OCI-LY7 (cell line): ENCODE measurements at regions not wholly inside any gene's neighbourhood (a gene's known extent, or its start where the extent isn't known, plus 50 kb on each side); places are given as distances from the start of the nearest gene placed in this dataset.

Source experiments
- CTCF ChIP-seq: fragments of 200-600 bp; sonication (generic); conservative IDR thresholded peaks from 2 replicates; pipeline ENCODE4 v1.5.1; 2014; ENCODE audit warnings: mild to moderate bottlenecking, antibody characterized with exemption, low read length, moderate library complexity, mixed read lengths
- EZH2phosphoT487 ChIP-seq: fragments of 200-600 bp; sonication (generic); IDR thresholded peaks from 2 replicates; pipeline ENCODE4 v1.6.1; 2018; ENCODE audit warnings: low read depth, borderline replicate concordance, mild to moderate bottlenecking, mixed run types, antibody characterized with exemption, low read length, moderate library complexity, mixed read lengths

- TF ChIP-seq CTCF (no peak), EZH2phosphoT487 (no peak)
Measured at GRCh38 chr9:38146844-38147243, 77.8 kb upstream of the SHB start.
